PC-3 (cell line): ENCODE measurements at regions not wholly inside any gene's neighbourhood (a gene's known extent, or its start where the extent isn't known, plus 50 kb on each side); places are given as distances from the start of the nearest gene placed in this dataset.

Experiments used
- CTCF ChIP-seq: fragments of 300-600 bp; sonication (generic); conservative IDR thresholded peaks from 2 replicates; pipeline ENCODE4 v1.5.1; 2017; ENCODE audit warnings: antibody characterized with exemption, low read depth, mild to moderate bottlenecking, low read length
- EZH2 ChIP-seq: fragments of 300-600 bp; sonication (generic); IDR thresholded peaks from one replicate; pipeline ENCODE4 v1.6.1; 2017; ENCODE audit warnings: antibody characterized with exemption, mild to moderate bottlenecking, low read length; ENCODE audit not compliant: unreplicated experiment

- no peak for TF ChIP-seq EZH2
- no peak for TF ChIP-seq CTCF
Measured at GRCh38 chr15:37524601-37525000, 409.8 kb upstream of the TMCO5A start.
